ENCODE measurements at regions not wholly inside any gene's neighbourhood (a gene's known extent, or its start where the extent isn't known, plus 50 kb on each side); places are given as distances from the start of the nearest gene placed in this dataset.

- Histone ChIP-seq H3K4me3 (ENCODE audit: low read depth in 1 of 2, low read length in 1 of 2) (no peak overlapping the region), H3K4me1 (ENCODE audit: control insufficient read depth in 1 of 2, insufficient read depth in 1 of 2, low read depth in 1 of 2, low read length in 1 of 2) (peaks cover 3 to 4% of the 10 kb centered on the region in 2 experiments), H3K27ac (no peak overlapping the region), H3K27me3 (no peaks in the 10 kb centered on the region), H3K9me3 (no peaks in the 10 kb centered on the region), H3K36me3 (no peaks in the 10 kb centered on the region)
- no peak for TF ChIP-seq CTCF (IDR thresholded peaks at IDR 0.05)
These were observed 121.7 kb upstream of the JAG1 start for GRCh38 chr20:10795286-10796026.

GRCh38 chr20:10798811-10799210 lies 125.0 kb upstream of the JAG1 start:
- H3K36me3 ChIP-seq, result no peaks in the 10 kb centered on the region
- H3K4me3 ChIP-seq (ENCODE audit: low read depth in 1 of 2, low read length in 1 of 2), result no peak overlapping the region
- no peaks in the 10 kb centered on the region for H3K27me3 ChIP-seq
- H3K4me1 ChIP-seq (ENCODE audit: control insufficient read depth in 1 of 2, insufficient read depth in 1 of 2, low read depth in 1 of 2, low read length in 1 of 2), result no peaks in the 10 kb centered on the region
- no peak for TF ChIP-seq CTCF (IDR thresholded peaks at IDR 0.05)
- no peaks in the 10 kb centered on the region for H3K9me3 ChIP-seq
- H3K27ac ChIP-seq, result no peak overlapping the region

GRCh38 chr20:10799735-10800134 lies 125.9 kb upstream of the JAG1 start:
- no peak overlapping the region for H3K4me3 ChIP-seq (ENCODE audit: low read depth in 1 of 2, low read length in 1 of 2)
- H3K9me3 ChIP-seq, result no peaks in the 10 kb centered on the region
- no peaks in the 10 kb centered on the region for H3K27me3 ChIP-seq
- TF ChIP-seq CTCF (IDR thresholded peaks at IDR 0.05), result no peak
- no peaks in the 10 kb centered on the region for H3K4me1 ChIP-seq (ENCODE audit: control insufficient read depth in 1 of 2, insufficient read depth in 1 of 2, low read depth in 1 of 2, low read length in 1 of 2)
- H3K27ac ChIP-seq, result no peak overlapping the region
- no peaks in the 10 kb centered on the region for H3K36me3 ChIP-seq

- Histone ChIP-seq H3K4me3 (ENCODE audit: low read depth in 1 of 2, low read length in 1 of 2) (no peak overlapping the region), H3K27me3 (no peaks in the 10 kb centered on the region), H3K27ac (no peak overlapping the region), H3K9me3 (no peaks in the 10 kb centered on the region), H3K4me1 (ENCODE audit: control insufficient read depth in 1 of 2, insufficient read depth in 1 of 2, low read depth in 1 of 2, low read length in 1 of 2) (no peaks in the 10 kb centered on the region), H3K36me3 (no peaks in the 10 kb centered on the region)
- no peak for TF ChIP-seq CTCF (IDR thresholded peaks at IDR 0.05)
These were observed 126.5 kb upstream of the JAG1 start for GRCh38 chr20:10800288-10800687.

GRCh38 chr20:10802236-10802635 lies 128.4 kb upstream of the JAG1 start:
- H3K4me1 ChIP-seq (ENCODE audit: control insufficient read depth in 1 of 2, insufficient read depth in 1 of 2, low read depth in 1 of 2, low read length in 1 of 2), result no peaks in the 10 kb centered on the region
- no peaks in the 10 kb centered on the region for H3K36me3 ChIP-seq
- H3K4me3 ChIP-seq (ENCODE audit: low read depth in 1 of 2, low read length in 1 of 2), result no peak overlapping the region
- no peak for TF ChIP-seq CTCF (IDR thresholded peaks at IDR 0.05)
- no peak overlapping the region for H3K27ac ChIP-seq
- no peaks in the 10 kb centered on the region for H3K9me3 ChIP-seq
- no peaks in the 10 kb centered on the region for H3K27me3 ChIP-seq
